ENCODE measurements at regions not wholly inside any gene's neighbourhood (a gene's known extent, or its start where the extent isn't known, plus 50 kb on each side); places are given as distances from the start of the nearest gene placed in this dataset.

DNA sequence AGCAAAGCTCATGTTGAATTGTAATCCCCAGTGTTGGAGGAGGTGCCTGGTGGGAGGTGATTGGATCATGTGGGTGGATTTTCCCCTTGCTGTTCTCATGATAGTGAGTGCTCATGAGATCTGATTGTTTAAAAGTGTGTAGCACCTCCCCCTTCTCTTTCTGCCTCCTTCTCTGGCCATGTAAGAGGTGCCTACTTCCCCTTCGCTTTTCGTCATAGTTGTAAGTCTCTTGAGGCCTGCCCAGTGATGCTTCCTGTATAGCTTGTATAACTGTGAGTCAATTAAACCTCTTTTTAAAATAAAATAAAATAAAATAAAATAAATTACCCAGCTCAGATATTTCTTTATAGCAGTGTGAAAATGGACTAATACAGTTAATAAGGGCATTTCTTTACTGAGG lies 1025.7 kb downstream of the PLA2G4A start:
- no peak overlapping the region for H3K27ac Mint-ChIP-seq
- no peaks in the 10 kb centered on the region for H3K9me3 Mint-ChIP-seq
- H3K4me1 Mint-ChIP-seq, result no peaks in the 10 kb centered on the region
- H3K4me3 Mint-ChIP-seq, result no peak overlapping the region
- TF ChIP-seq, protein P1, sequence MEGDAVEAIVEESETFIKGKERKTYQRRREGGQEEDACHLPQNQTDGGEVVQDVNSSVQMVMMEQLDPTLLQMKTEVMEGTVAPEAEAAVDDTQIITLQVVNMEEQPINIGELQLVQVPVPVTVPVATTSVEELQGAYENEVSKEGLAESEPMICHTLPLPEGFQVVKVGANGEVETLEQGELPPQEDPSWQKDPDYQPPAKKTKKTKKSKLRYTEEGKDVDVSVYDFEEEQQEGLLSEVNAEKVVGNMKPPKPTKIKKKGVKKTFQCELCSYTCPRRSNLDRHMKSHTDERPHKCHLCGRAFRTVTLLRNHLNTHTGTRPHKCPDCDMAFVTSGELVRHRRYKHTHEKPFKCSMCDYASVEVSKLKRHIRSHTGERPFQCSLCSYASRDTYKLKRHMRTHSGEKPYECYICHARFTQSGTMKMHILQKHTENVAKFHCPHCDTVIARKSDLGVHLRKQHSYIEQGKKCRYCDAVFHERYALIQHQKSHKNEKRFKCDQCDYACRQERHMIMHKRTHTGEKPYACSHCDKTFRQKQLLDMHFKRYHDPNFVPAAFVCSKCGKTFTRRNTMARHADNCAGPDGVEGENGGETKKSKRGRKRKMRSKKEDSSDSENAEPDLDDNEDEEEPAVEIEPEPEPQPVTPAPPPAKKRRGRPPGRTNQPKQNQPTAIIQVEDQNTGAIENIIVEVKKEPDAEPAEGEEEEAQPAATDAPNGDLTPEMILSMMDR (IDR thresholded peaks at IDR 0.05), result no peak
- DNase-seq, result no peak
- no peaks in the 10 kb centered on the region for H3K36me3 Mint-ChIP-seq (ENCODE audit: low read depth)
- no peaks in the 10 kb centered on the region for H3K27me3 Mint-ChIP-seq (ENCODE audit: low read depth, poor library complexity)

DNA sequence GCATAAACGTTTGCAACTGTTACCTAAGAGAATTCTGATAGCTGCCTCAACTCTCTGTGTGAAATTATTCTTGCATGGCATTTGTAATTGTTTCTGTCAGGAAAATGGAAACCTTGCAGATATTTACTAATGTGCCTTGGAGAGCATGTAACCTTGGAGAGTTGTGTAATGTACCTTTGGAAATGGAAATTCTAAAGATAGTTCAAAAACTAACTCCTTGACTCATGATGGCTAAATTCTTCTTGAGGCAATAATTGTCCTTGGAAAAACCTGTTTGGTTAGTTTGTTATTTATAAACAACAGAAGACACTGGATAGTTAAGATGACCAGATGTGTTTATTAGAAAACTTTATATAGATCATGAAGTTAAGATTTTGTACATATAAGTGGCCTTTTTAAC lies 1033.8 kb downstream of the PLA2G4A start:
- H3K27ac Mint-ChIP-seq, result no peak overlapping the region
- no peaks in the 10 kb centered on the region for H3K9me3 Mint-ChIP-seq
- DNase-seq, result no peak
- no peak overlapping the region for H3K4me3 Mint-ChIP-seq
- no peaks in the 10 kb centered on the region for H3K27me3 Mint-ChIP-seq (ENCODE audit: low read depth, poor library complexity)
- no peaks in the 10 kb centered on the region for H3K36me3 Mint-ChIP-seq (ENCODE audit: low read depth)
- TF ChIP-seq, protein P1 (IDR thresholded peaks at IDR 0.05), result no peak
- no peaks in the 10 kb centered on the region for H3K4me1 Mint-ChIP-seq

DNA sequence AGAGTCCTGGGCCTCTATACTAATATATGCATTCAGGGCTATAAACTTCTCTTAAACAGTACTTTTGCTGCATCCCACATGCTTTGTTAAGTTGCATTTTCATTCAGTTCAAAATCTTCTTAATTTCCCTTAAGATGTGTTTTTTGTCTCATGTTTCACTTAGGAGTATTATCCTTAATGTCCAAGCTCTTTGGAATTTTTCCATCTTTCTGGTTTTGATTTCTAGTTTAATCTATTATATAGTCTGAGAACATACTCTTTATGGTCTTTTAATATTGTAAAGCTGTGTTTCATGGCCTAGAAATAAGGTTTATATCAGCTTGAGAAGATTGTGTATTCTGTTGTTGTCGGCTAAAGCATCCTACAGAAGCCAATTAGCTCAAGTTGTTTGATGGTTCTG lies 1041.8 kb downstream of the PLA2G4A start:
- Mint-ChIP-seq H3K4me1 (no peaks in the 10 kb centered on the region), H3K4me3 (no peak overlapping the region), H3K36me3 (ENCODE audit: low read depth) (no peaks in the 10 kb centered on the region), H3K9me3 (no peaks in the 10 kb centered on the region), H3K27ac (no peak overlapping the region), H3K27me3 (ENCODE audit: low read depth, poor library complexity) (no peaks in the 10 kb centered on the region)
- TF ChIP-seq, protein P1 (IDR thresholded peaks at IDR 0.05), result no peak
- no peak for DNase-seq

DNA sequence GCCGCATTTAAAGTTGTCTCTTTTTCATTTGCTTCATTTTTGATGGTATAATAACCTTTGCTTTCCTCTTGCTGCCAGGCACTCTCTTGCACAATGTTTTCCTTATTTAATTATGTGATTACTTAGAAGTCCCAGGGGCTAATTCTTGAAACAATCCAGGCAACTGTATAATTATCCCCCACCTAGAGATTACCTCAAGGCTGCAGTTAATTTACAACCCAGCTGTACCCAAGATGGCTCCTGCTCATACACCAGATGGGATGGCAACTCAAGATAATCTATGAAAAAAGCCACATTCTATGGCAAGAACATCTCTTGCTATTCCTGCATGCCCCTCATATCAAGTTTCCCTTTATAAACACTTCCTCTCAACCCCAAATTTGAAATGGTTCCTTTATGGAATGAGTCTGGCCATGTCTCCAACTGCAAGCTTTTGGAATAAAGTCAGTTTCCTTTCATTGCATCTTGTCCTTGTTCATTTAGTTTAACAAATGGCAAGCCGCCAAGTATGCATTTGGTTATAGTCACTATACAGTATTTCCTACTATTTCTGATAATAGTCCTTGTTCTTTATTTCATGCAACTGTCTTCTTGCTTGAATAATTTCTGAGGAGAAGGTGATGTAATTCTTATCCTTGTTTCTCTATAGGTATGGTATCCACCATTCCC lies 1042.6 kb downstream of the PLA2G4A start:
- no peaks in the 10 kb centered on the region for H3K27me3 Mint-ChIP-seq (ENCODE audit: low read depth, poor library complexity)
- H3K9me3 Mint-ChIP-seq, result no peaks in the 10 kb centered on the region
- TF ChIP-seq, protein P1 (IDR thresholded peaks at IDR 0.05), result no peak
- no peaks in the 10 kb centered on the region for H3K4me1 Mint-ChIP-seq
- DNase-seq, result no peak
- no peak overlapping the region for H3K27ac Mint-ChIP-seq
- H3K36me3 Mint-ChIP-seq (ENCODE audit: low read depth), result no peaks in the 10 kb centered on the region
- no peak overlapping the region for H3K4me3 Mint-ChIP-seq

DNA sequence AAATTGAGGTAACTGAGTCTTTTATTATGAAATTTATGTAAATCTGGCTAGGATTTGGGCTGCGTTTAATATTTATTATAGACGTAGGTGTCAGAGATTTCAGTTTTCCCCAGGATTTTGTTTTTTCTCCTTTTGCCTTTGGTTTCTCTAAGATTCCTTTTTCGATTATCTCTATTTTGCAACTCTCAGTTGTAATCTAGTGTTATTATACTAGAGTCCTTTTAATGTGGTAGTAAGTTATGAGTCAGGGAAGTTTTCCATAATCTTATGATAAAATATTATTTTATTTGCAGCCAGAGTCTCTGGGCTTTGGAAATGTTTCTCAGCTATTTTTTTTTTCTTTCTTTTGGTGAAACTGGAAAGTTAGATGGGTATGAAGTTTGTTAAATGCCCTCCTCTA lies 1043.8 kb downstream of the PLA2G4A start:
- TF ChIP-seq, protein P1 (IDR thresholded peaks at IDR 0.05), result no peak
- DNase-seq, result no peak
- no peaks in the 10 kb centered on the region for H3K4me1 Mint-ChIP-seq
- peaks cover 3% of the 10 kb centered on the region for H3K27me3 Mint-ChIP-seq (ENCODE audit: low read depth, poor library complexity)
- no peaks in the 10 kb centered on the region for H3K36me3 Mint-ChIP-seq (ENCODE audit: low read depth)
- no peak overlapping the region for H3K4me3 Mint-ChIP-seq
- H3K9me3 Mint-ChIP-seq, result no peaks in the 10 kb centered on the region
- H3K27ac Mint-ChIP-seq, result no peak overlapping the region

DNA sequence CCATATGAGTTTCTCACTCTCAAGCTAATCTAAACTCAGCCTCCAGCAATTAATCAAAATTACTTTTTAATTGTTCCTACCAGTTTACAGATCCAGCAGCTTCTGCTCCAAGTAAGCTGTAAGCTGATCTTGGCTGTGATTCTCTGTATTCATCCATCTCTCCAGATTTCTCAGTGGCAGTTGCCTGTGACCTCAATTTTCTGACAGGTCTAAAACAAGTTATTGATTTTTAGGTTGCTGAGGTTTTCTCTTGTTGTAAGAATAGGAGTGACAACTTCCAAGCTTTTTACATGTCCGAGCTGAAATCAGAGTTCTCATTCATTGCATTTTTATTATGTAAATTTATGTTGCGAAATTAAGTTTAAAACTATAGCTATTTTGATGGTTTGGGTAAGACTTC lies 1044.4 kb downstream of the PLA2G4A start:
- H3K9me3 Mint-ChIP-seq, result no peaks in the 10 kb centered on the region
- TF ChIP-seq, protein P1 (IDR thresholded peaks at IDR 0.05), result no peak
- H3K27me3 Mint-ChIP-seq (ENCODE audit: low read depth, poor library complexity), result peaks cover 3% of the 10 kb centered on the region
- DNase-seq, result no peak
- no peaks in the 10 kb centered on the region for H3K4me1 Mint-ChIP-seq
- no peaks in the 10 kb centered on the region for H3K36me3 Mint-ChIP-seq (ENCODE audit: low read depth)
- H3K27ac Mint-ChIP-seq, result no peak overlapping the region
- H3K4me3 Mint-ChIP-seq, result no peak overlapping the region

Data from nephron progenitor cell (in vitro differentiated cells).